RWPE2 (cell line): ENCODE measurements at regions not wholly inside any gene's neighbourhood (a gene's known extent, or its start where the extent isn't known, plus 50 kb on each side); places are given as distances from the start of the nearest gene placed in this dataset.

Experiments used
- ATAC-seq: fragments of 200-7000 bp; cut with Tn5 transposase; 3 replicates; pipeline ENCODE4 v1.9.1; 2021; ENCODE audit warnings: low read depth
- DNase-seq: peaks from one replicate; pipeline ENCODE4 v3.0.0-alpha.2; 2020; ENCODE audit warnings: low spot score
- H3K27ac ChIP-seq: fragments of 450-650 bp; 2 replicates; pipeline ENCODE4 v1.5.1; 2017; ENCODE audit warnings: mild to moderate bottlenecking; ENCODE audit not compliant: poor library complexity, severe bottlenecking
- H3K27me3 ChIP-seq: fragments of 250-450 bp; sonication (Bioruptor Pico); 2 replicates; pipeline ENCODE4 v1.5.1; 2021; ENCODE audit warnings: mild to moderate bottlenecking, moderate library complexity; ENCODE audit not compliant: insufficient read depth, poor library complexity, severe bottlenecking
- H3K36me3 ChIP-seq: fragments of 250-450 bp; sonication (Bioruptor Pico); 2 replicates; pipeline ENCODE4 v1.5.1; 2020; ENCODE audit warnings: low read depth, mild to moderate bottlenecking, moderate library complexity
- H3K4me1 ChIP-seq: fragments of 250-450 bp; sonication (Bioruptor Pico); 2 replicates; pipeline ENCODE4 v1.5.1; 2021; ENCODE audit warnings: mild to moderate bottlenecking, moderate library complexity; ENCODE audit not compliant: insufficient read depth, poor library complexity, severe bottlenecking
- H3K4me3 ChIP-seq: fragments of 250-450 bp; sonication (Bioruptor Pico); 2 replicates; pipeline ENCODE4 v1.5.1; 2021; ENCODE audit warnings: mild to moderate bottlenecking, moderate library complexity; ENCODE audit not compliant: severe bottlenecking
- H3K9me3 ChIP-seq: fragments of 250-450 bp; sonication (Bioruptor Pico); 2 replicates; pipeline ENCODE4 v1.5.1; 2021; ENCODE audit warnings: mild to moderate bottlenecking, moderate library complexity; ENCODE audit not compliant: severe bottlenecking
- CTCF ChIP-seq: fragments of 450-650 bp; IDR thresholded peaks from one replicate; pipeline ENCODE4 v1.5.1; 2017; ENCODE audit warnings: mild to moderate bottlenecking, moderate library complexity; ENCODE audit not compliant: poor library complexity, severe bottlenecking

DNA sequence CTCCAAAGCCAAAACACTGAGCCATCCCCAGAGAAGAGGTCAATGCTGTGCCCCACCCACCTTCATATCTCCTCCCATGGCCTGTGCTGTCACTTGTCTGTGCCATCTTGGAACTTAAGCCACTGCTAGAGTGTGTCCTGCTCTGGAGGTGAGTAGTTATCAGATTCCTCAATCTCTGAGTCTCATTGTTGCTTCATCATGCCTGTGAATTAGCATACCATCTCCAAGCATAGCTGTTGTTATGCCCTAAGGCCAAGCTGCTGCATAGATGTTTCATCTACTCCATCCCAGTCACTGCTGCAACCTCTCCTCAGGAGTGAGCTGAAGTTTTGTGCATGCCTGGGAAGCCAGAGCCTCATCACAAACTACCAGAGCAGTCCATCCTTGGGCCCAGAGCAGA, 349.0 kb downstream of the ZWINT start:
- ATAC-seq, result no peak
- no peaks in the 10 kb centered on the region for H3K9me3 ChIP-seq

DNA sequence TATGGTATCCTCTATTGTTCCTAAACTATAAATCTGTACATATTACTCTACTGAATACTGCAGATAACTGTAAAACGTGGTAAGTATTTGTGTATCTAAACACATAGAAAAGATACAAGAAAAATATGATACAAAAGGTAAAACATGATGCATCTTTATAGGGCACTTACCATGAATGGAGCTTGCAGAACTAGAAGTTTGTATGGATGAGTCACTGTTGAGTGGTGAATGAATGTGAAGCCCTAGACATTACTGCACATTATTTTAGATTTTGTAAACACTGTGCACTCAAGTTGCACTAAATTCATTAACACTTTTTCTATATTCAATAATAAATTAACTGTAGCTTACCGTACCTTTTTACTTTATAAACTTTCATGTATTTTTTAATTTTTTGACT, 357.5 kb downstream of the ZWINT start:
- Histone ChIP-seq H3K4me1 (no peaks in the 10 kb centered on the region), H3K4me3 (no peak overlapping the region), H3K36me3 (no peaks in the 10 kb centered on the region), H3K27ac (no peak overlapping the region), H3K27me3 (no peaks in the 10 kb centered on the region), H3K9me3 (no peaks in the 10 kb centered on the region)
- ATAC-seq (no peak), DNase-seq (no peak)
- TF ChIP-seq CTCF, result no peak

More for the DNA sequence above, 349.0 kb downstream of the ZWINT start:
- no peaks in the 10 kb centered on the region for H3K36me3 ChIP-seq
- DNase-seq, result no peak
- H3K4me3 ChIP-seq, result no peak overlapping the region
- no peaks in the 10 kb centered on the region for H3K4me1 ChIP-seq
- H3K27me3 ChIP-seq, result peaks cover 8% of the 10 kb centered on the region
- no peak for TF ChIP-seq CTCF
- H3K27ac ChIP-seq, result no peak overlapping the region

DNA sequence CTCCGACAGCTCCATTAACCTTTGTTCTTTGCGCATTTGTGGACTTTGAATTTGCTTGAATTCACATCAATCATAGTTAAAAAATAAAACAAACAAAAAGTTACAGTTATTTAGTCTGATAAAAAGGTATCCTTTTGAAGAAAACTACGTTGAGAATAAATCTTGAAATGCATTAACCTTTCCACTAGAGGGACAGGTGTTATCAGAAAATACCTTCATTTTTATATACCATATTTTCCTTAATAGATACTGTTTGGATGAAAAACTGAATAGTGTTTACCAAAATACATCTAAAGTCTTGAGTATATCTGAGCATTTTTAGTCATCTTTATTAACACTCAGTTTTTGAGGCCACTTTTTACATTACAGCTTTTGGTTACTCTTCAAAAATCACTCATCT, 371.9 kb downstream of the ZWINT start:
- ATAC-seq (no peak), DNase-seq (no peak)
- Histone ChIP-seq H3K9me3 (no peaks in the 10 kb centered on the region), H3K27ac (no peak overlapping the region), H3K36me3 (no peaks in the 10 kb centered on the region), H3K27me3 (no peaks in the 10 kb centered on the region), H3K4me3 (no peak overlapping the region), H3K4me1 (no peaks in the 10 kb centered on the region)
- peak; percentile 24 for TF ChIP-seq CTCF

DNA sequence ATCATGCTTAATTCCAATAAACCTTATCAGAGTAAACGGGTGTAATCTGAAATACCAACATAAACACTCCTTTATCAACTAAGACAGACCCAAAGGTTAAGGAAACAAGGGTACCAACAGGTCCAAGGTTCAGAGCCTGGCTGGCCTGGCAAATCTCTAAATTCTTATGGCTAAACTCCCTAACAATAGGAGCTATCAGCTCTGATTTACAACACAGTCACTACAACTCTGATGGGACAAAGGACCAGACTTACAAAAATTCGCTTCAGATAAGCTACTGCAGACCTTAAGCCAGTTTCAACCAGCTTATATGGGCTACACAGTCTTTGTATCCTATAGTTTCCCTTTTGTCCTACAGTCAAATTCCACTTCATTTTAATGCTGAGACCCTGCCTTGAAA, 381.9 kb downstream of the ZWINT start:
- Histone ChIP-seq H3K9me3 (no peaks in the 10 kb centered on the region), H3K36me3 (no peaks in the 10 kb centered on the region), H3K27me3 (no peaks in the 10 kb centered on the region), H3K4me1 (no peaks in the 10 kb centered on the region), H3K4me3 (no peak overlapping the region), H3K27ac (no peak overlapping the region)
- TF ChIP-seq CTCF, result no peak
- no peak for ATAC-seq
- no peak for DNase-seq

DNA sequence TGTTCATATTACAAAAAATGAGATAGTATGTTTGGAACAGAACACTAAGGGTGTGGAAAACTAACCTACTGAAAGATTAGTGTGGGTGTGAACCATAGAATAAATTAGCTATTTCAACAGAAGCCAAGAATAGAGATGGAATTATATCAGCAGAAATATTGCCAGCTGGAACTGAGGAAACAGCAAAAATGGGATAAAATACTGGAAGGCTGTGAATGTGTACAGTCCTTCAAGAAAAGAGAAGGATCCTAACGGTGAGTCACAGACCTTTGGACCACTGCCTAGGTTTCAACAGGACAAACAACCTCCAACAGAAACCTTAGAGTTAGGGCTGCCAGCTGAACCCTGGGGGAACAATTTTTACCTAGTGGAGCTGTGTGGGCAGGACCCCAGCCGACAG, 395.0 kb downstream of the ZWINT start:
- Histone ChIP-seq H3K4me3 (no peak overlapping the region), H3K27me3 (no peaks in the 10 kb centered on the region), H3K4me1 (no peaks in the 10 kb centered on the region), H3K9me3 (no peaks in the 10 kb centered on the region), H3K36me3 (no peaks in the 10 kb centered on the region), H3K27ac (no peak overlapping the region)
- ATAC-seq, result no peak
- TF ChIP-seq CTCF, result no peak
- no peak for DNase-seq
